Dedifferentiated amniotic fluid mesenchymal stem cell (primary cell): ENCODE measurements at regions not wholly inside any gene's neighbourhood (a gene's known extent, or its start where the extent isn't known, plus 50 kb on each side); places are given as distances from the start of the nearest gene placed in this dataset.

Source experiments
- DNase-seq: peaks from one replicate; pipeline ENCODE4 v3.0.0-alpha.2; 2016; ENCODE audit errors: extremely low spot score

DNA sequence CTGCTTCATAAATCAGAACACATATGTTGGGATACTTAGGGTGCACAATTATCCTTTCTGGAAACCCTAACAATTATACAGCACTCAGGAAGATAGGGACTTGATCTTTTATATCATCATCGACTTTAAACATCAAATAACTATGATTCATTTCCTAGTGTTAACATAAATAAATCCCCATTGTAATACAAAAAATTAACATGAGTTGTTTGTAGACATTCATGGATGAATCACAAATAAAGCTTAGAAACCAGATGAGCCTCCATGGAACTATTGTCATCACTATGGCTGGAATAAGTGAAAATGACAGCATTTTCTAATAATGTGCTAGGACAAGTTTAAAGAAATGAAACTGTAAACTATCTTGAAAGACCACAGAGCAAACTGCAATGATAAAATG is 821.7 kb downstream of the GATA3 start:
- no peak for DNase-seq

DNA sequence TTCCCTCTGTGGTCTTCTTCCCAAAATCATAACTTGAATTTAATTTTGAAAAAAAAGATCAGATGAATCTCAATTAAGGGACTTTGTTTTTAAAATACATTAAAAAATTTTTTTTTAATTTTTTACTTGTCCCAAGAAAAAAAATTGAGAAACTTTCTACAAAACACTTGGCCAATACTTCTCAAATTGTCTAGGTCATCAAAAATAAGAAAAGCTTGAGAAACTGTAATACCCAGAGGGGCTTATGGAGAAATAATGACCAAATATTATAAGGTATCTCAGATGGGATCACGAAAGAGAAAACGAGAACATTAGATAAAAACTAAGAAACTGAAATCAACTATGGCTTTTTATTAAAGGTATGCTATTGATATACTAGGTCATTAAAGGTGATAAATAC is 835.0 kb downstream of the GATA3 start:
- DNase-seq = no peak

DNA sequence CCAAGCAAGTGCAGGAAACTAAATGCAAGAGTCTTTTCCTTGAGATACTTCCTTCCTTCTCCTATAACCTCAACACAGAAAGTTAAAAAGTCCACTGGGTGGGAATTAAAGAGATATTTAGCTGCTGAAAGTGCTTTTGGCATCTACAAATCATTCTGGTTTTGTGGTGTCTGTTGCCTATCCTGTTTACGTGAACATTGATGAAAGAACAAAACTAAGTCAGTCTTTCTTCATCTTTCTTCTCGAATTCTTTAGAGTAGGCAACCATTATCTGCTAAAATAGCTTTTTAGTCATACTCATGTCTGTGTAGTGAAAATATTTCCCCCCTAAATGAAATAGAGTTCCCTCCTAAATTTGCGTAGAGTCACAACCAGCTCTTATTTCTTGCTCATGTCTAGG is 838.6 kb downstream of the GATA3 start:
- DNase-seq = no peak

DNA sequence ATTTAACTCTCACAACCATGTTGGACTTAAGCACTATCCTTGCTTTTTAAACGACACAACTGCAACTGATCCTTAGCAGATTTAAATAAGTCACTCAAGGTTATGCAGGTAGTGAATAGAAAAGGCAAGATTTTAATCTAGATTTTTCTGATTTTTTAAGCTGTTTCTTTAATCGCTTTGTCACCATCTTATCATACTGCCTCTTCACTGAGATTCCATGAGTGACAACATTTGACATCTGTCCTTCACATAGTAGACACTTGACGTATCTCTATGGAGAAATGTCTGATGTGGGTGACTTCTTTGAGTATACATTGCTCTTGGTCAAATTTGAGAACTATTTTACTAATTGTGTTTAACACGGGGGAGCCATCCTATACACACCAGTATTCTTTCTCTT is 839.7 kb downstream of the GATA3 start:
- DNase-seq = no peak

DNA sequence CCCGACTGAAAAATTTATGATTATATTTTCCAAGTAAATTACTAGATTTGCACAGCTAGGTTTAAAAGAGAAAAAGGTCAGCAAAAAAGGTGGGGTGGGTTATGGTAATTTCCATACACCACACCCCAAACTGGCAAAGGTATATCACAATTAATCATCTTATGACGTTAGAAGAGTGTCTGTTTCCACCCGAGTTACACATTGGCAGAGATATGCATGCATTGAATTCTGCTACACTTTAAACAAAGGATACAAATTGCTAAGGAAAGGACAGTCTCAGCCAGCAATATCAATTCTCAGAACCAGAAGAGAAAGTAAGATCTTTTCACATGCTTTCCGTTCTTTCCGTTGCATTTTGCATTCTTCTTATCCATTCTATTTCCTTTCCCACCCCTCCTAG is 843.3 kb downstream of the GATA3 start:
- no peak for DNase-seq

DNA sequence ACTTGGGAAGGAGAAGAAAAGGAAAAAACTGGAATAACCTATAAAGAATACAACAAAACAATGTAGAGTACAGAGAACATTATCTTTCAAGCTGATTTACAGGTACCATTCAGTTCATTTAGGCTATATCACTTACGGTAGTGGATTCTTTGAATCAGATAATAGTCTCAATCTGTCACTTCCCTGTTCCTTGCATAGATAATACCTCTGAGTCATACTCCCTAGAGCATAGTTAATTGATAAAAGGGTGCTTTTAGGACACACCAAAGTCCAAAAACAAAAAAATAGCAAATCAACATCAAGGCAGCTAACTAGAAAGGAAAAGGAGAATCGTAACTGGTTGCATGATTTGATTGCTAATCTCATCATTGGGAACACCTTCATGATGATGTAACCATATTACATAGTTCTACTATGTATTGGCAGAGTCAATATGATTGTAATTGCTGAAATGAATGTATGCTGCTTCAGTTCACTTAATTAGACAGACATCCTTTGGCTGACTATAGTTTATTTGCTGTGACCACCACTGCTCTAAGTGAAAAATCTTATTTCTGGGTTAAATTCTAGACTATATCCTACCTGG is 844.4 kb downstream of the GATA3 start:
- no peak for DNase-seq

DNA sequence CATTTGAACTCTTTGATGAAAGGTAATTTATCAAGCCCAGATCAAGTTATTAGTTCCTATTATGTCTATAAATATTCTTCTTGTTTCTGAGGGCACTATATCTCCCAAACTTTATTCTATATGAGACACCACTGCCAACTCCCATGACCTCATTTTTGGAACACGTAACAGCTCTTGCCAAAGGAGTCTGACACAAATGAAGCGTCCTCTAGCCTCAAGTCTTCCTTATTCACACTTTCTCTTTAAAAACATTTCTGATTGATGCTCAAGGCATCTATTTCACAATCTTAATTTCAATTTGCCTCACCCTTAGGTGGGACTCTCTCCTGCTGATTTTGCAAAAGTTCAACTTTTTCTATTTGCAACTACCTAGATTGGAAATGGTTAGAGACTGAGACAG is 848.4 kb downstream of the GATA3 start:
- DNase-seq = no peak

DNA sequence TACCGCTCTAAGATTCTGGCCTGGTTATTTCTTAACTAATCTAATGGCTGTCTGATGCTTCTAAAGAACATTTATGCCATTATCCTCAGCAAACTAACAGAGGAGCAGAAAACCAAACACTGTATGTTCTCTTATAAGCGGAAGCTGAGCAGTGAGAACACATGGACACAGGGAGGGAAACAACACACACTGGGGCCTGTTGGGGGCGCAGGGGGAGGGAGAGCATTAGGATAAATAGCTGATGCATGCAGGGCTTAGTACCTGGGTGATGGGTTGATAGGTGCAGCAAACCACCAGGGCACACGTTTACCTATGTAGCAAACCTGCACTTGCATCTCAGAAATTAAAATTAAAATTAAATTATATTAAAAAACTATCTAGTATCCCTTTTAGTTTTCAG is 853.5 kb downstream of the GATA3 start:
- DNase-seq = no peak

DNA sequence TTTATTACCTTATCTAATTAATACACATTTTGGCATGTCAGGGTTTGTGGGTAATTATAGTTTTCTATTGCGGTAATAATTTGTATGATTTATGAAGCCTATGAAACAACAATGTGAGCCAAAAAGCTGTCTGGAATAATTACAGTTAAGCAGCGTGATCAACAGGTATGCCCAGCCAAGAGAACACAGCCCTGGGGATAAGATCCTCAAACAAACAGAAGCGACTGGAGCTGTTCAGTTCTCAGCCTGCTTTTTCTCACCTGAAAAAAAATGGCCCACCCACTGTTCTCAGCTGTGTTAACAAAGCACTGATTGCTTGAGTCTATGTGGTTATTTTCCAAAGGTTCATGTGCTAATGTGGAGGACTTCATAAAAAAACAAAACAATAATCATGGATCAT is 855.8 kb downstream of the GATA3 start:
- DNase-seq = no peak

DNA sequence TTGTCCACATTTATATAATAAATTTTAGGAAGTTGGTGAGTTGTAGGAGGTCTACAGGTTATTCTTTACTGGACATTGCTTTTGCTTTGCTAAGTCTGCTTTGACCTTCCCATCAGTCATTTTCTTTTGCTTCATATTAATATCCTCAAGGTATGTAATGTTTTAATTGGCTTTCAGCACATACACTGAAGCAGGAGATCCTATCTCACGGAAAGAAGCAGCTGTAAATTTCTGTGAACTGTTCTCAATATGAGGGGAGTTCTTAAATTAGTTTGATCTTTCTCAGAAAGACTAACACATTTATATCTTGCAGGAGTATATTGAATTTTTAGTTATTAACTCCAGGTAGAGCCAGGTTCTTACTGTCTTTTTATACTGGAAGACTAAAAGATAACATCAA is 856.5 kb downstream of the GATA3 start:
- DNase-seq = no peak

DNA sequence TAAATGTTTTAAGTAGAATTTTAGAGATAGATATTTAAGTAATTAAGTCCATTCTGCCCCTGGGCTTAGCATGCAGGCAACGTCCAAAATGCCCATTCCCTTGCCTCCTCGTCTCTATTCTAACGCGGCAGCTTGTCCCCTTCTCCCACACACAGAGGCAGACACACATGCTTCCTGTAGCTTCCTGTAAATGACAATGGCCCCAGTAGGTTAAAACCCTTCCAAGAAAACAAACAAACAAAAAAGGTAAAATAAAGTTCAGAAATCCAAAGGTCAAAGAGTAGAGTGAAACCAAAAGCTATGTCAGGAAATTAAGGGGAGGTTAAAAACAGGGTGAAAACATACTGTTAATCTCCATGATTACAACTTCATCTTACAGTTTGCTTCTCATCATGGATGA is 857.6 kb downstream of the GATA3 start:
- no peak for DNase-seq

DNA sequence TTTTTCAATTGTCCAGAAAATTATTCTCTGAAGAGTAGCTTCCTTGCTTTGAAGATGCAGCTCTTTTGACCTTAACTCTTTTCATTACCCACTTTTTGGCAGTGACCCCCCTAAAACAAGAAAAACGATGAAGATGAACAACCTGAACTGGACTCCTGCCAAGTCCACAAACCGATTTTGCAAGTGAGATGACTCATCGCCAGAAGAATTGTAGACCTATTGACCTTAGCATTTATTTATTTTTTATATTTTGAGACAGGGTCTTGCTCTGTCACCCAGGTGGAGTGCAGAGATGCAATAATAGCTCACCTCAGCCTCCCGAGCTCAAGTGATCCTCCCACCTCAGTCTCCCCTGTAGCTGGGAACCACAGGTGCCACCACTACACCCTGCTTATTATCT is 859.2 kb downstream of the GATA3 start:
- no peak for DNase-seq

DNA sequence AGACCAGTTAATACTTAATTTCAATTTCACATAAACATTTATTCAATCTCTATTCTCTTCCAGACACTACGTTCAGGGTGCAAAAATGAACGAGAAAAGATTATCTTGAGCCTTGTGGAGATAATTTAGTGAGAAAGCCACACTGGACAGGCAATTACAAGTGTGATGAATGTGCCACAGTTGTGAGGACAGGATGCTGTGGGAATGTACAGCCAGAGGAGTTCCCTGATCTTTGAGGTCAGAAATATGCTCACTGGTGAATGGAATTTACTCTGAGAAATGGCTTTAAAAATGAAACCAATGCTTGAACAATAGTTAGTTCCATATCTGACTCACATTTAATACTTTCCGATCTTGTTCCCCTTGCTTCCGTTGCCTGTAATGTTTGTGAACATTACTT is 864.8 kb downstream of the GATA3 start:
- DNase-seq = no peak

DNA sequence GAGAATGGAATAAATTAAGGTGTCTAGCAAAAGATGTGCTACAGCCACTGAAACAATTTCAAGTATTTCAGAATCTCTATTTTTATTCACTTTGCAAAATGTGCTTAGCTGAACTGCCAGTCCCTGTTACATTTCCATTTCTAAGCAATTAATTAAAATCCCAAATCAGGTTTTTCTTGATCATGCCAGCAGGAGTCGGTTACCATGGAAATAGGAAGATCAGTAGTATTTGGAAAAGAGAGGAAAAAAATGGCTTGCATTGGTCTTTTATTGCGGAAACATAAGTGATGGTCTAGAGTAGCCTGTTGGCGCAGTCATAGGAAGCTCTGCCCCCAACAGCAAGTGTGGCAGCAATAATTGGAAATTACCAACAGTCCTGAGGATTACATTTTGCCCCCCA is 867.1 kb downstream of the GATA3 start:
- no peak for DNase-seq

DNA sequence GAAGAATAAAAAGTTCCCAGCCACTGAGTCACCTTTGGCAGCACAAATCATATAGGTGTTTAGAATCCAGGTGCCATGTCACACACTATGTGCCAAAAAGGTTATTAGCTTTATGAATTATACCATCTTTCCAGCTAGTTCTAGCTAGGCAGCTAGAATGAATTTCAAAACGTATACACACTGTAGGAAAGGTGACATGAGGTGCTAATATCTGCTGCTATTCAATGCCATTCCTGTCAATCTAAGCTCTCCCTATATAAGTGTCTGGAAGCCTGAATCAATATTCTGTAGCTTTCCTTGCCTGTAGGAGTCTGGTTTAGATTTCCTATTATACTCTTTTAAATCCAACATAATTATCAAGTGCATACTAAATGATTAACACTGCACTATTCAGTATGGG is 868.6 kb downstream of the GATA3 start:
- DNase-seq = no peak

DNA sequence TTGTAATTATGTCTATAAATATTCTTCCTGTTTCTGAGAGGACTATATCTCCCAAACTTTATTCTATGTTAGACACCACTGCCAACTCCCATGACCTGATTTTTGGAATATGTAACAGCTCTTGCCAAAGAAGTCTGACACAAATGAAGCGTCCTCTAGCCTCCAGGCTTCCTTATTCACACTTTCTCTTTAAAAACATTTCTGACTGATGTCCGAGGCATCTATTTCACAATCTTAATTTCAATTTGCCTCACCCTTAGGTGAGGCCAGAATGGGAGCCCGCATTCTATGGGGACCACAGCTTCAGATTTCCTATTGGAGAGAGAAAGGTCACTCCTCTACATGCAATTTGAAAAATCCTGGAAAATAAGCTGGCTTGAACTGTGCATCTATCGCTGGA is 873.2 kb downstream of the GATA3 start:
- DNase-seq = no peak

DNA sequence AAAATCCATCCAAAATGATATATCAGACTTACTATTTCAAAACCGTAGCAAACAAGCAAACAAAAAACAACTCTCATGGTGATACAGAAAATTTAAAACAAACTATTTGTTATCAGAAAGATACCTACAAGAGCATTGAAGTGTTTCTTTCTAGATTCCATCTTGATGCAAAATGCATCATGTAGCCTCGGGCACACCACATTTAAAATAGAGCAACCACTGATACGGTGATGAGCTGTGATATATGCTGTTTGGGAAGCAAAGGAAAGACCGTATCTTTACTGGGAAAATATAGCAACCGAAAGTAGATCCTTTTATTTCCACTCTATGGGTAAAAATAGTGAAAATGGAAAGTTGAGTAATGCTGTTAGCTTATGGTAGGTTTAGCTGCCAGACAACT is 892.0 kb downstream of the GATA3 start:
- no peak for DNase-seq

DNA sequence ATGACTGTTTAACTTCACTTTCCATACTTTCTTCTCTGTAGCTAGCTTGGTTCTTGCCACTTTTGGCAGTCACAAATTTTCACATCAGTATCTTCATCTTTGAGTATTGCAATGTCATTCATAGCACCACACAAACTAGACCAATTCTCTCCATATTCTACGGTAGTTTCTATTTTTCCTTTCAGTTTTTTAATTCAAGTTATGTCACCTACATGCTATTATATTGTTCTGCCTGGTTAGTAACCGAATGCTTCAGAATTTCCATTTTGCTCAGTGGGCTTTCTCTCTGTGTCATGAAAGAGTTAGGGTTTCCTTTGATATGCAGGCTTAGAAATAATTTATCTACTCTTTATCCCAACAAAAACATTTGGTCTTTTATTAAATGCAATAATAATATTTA is 896.5 kb downstream of the GATA3 start:
- no peak for DNase-seq

DNA sequence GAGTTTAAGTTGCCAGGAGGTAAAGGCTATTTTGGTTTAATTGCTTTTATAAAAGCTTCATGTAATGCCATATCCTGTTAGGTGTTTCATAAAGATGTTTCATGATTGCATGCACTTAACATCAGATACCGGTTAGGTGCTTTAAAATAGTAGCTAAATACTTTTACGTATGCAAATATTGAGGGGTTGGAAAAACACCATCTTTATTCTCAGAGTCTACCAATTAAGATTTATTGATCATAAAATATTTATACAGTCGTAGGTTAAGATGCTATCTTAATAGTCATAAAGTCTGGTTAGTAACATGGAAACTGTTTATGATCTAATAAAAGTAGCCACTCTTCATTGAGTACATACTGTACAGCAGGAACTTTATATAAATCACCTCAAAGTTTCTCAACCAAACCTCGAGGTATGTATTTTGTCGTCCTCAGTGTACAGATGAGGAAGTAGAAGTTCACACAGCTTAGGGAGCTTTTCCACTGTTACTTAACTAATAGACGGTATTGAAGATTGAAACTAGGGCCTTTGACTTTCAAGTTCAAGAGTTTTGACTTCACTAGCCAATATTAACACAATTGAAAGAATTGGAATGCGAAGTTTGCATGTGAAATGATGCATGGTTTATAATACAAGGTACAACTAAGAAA is 897.1 kb downstream of the GATA3 start:
- no peak for DNase-seq

DNA sequence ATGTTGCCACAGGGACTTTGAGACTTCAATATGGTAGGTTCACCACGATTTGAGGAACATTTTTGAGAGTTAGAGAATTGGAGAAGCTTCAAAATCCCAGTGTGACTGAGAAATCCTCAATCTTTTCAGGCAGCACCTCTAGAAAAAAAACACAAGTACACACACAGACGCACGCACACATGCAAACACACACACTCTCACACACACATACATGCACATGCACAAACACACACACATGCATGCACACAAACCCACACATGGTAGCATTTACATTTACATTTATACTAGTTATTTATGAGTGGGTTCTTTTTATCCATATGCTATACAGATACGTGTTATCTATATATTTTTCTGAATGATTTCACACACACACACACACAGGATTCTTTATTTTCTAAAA is 901.9 kb downstream of the GATA3 start:
- no peak for DNase-seq

DNA sequence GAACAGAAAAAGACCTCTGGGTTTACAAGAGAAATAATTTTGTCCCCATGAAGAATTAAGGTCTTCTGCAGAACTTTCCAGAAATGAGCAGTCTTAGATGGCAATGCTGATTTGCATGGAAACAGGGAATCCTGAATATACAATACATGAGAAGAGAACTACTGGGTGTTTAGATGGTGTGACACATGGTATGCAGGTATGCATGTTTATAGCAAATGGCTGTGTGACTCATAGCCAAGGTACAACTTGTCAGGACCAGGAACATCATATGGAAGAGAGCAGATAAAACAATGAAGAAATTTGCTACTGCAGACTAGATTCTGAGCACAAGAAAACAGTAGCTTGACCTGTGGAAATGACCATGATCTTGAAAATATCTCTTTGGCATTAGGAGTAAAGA is 907.8 kb downstream of the GATA3 start:
- no peak for DNase-seq

DNA sequence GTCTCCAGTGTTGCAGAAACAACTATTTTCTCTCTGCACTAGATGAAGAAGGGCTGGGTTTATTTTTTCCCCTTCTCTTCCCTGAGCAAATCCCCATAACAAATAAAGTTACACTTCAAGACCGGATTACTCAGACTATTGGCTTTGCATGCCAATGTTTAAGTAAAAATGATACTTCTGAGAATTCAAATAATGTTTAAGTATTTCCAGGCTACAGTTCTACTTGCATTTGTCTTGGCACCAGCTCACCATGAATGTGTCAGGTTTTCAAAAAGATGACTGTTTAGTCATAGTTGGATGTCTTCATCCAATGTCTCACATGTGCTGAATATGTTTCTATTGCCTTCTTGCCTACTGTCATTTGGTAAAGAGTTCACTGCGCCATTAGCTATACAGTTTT is 912.6 kb downstream of the GATA3 start:
- DNase-seq = no peak

DNA sequence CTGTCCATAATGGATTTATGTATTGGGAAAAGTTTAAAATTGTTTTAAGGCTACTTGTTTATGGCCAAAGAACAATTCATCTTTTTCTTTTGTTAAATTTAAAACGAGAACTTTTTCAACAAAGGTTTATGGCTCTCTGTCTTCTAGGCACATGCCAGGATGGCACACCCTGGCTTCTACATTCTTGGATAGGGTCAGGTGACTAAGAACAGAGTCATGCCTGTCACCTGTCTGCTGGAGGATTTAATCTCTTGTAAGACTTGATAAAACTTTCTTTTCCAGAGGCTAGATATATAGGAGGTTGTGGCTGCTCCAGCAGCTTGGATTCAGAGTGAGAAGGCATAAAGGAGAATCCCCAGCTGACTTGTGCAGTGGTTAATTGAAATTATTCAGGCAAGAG is 915.4 kb downstream of the GATA3 start:
- no peak for DNase-seq

DNA sequence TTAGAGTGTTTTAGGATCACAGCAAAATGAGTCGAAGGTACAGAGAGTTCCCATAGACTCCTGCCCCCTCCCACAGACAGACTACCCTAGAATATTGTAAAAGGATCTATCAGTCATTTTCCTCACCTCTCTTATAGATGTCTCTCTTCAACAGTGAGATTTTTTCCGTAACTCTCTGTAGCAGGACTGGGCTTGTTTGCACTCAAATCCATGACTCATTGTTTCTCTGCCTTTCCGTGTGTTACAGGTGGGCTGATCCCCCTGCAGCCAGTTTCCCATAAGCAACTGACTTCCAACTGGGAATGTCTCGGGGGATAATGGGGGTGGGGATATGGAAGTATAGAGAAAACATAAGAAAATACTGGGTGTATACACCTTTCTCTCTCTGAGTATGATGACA is 921.0 kb downstream of the GATA3 start:
- DNase-seq = no peak
